Heart left ventricle (tissue), 16 donors: ENCODE measurements at regions not wholly inside any gene's neighbourhood (a gene's known extent, or its start where the extent isn't known, plus 50 kb on each side); places are given as distances from the start of the nearest gene placed in this dataset.

ENCODE experiments used
- ATAC-seq, 4 donors: fragments of 200-7000 bp; cut with Tn5 transposase; one replicate each; pipeline ENCODE4 v1.9.1; 2020 to 2022; ENCODE audit warnings: moderate library complexity in 4 of 4, mild to moderate bottlenecking in 3 of 4, moderate number of reproducible peaks in 1 of 4
- DNase-seq, 5 donors: peaks; one replicate each; pipeline ENCODE4 v3.0.0-alpha.2; 2020
- H3K27ac ChIP-seq, 12 donors: fragments of 200-600 bp; sonication (generic) in 4 of 12; one replicate each; pipeline versions ENCODE4 v1.5.0 to v1.8.0; 2016 to 2022; ENCODE audit warnings: mild to moderate bottlenecking in 2 of 12
- H3K27me3 ChIP-seq, 9 donors: fragments of 200-600 bp; sonication (generic) in 2 of 9; one replicate each; pipeline versions ENCODE4 v1.5.1 to v1.8.0; 2016 to 2022; ENCODE audit warnings: mild to moderate bottlenecking in 3 of 9
- H3K36me3 ChIP-seq, 9 donors: fragments of 200-600 bp; sonication (generic) in 2 of 9; one replicate each; pipeline versions ENCODE4 v1.5.0 to v1.8.0; 2018 to 2022; ENCODE audit warnings: mild to moderate bottlenecking in 2 of 9
- H3K4me1 ChIP-seq, 12 donors: fragments of 200-600 bp; sonication (generic) in 4 of 12; one replicate each; pipeline versions ENCODE4 v1.5.0 to v1.8.0; 2016 to 2022; ENCODE audit warnings: mild to moderate bottlenecking in 3 of 12
- H3K4me3 ChIP-seq, 12 donors: fragments of 200-600 bp; sonication (generic) in 4 of 12; one replicate each; pipeline versions ENCODE4 v1.5.0 to v1.8.0; 2017 to 2022; ENCODE audit warnings: mild to moderate bottlenecking in 9 of 12, moderate library complexity in 4 of 12
- H3K9me3 ChIP-seq, 12 donors: fragments of 200-600 bp; sonication (generic) in 4 of 12; one replicate each; pipeline versions ENCODE4 v1.5.0 to v1.8.0; 2016 to 2022; ENCODE audit warnings: mild to moderate bottlenecking in 1 of 12
- CTCF ChIP-seq, 12 donors: fragments of 200-600 bp; sonication (generic) in 4 of 12; IDR thresholded peaks; one replicate each; pipeline versions ENCODE4 v1.5.0 to v1.8.0; 2018 to 2022; ENCODE audit warnings: antibody characterized with exemption in 12 of 12, mild to moderate bottlenecking in 5 of 12
- POLR2A ChIP-seq, 2 donors: fragments of 450-650 bp; IDR thresholded peaks; one replicate each; pipeline ENCODE4 v1.6.1; 2017; ENCODE audit warnings: antibody characterized with exemption in 2 of 2, mild to moderate bottlenecking in 2 of 2, moderate library complexity in 2 of 2
- WGBS, 4 donors: extraction: QIAGEN DNeasy Blood & Tissue Kit in 2 of 4; methylation state at CpG; one replicate each; pipeline versions ENCODE4 v1.1.5 to v1.1.7; 2013 to 2018; 5-methylcytosine and 5-hydroxymethylcytosine counted together
- intact Hi-C, 10 donors: fragments of 100-400 bp; cut with DNase I; formaldehyde crosslinking; loops; one replicate each; pipeline versions ENCODE4 v1.11.1 to v1.14.2; 2022
- donor health status: ischemic (EF 13 %, LVEDD 7.1; RV severe dilation, severe dysfunction).
- donor health status: healthy with polysubstance abuse.
- donor health status: DM: no; HTN: yes; CAD: no.
- donor health status: DM: no; HTN: no; CAD: no.
- donor health status: ischemic (EF 25% LVEDD 6.9; RV normal size, moderate dysfunction).
- donor health status: ischemic (EF 25% LVEDD 5.7; RV mildly dilated, moderate dysfunction).
- donor health status: healthy.
- donor health status: DM: yes; HTN: yes; CAD: no.
- donor health status: ischemic (EF 35%, LVEDD 5.7; RV mildly dilated, moderate dysfunction).
- donor health status: nonischemic (EF 11% LVEDD 7.7; RV severe dilation, severe dysfunction).
- donor health status: DM: yes; HTN: yes; CAD: no.
- donor health status: PGD.
- donor health status: ischemic (EF 29% LVEDD 5.4; RV normal size, mild dysfunction).
- donor health status: nonischemic (EF 23%, LVEDD 6.1; RV moderate dilation, normal function).

- TF ChIP-seq CTCF (IDR thresholded peaks at IDR 0.05): peak in 3 of 12 donors; percentile 9 to 25 (median 13)
- no peak for TF ChIP-seq POLR2A (IDR thresholded peaks at IDR 0.05)
- peaks cover 0 to 26% (median 9%) of the 10 kb centered on the region in 12 donors for H3K4me1 ChIP-seq
- no peaks in the 10 kb centered on the region for H3K27me3 ChIP-seq
- no peak overlapping the region for H3K27ac ChIP-seq
- 64 to 74% (median 69%) methylated on average over 5 of the region's 5 CpGs for WGBS, 4 donors
- no peak overlapping the region for H3K4me3 ChIP-seq
- H3K9me3 ChIP-seq: no peaks in the 10 kb centered on the region
- DNase-seq: no peak
- no peak for ATAC-seq
- intact Hi-C loops: loop anchor here in 4 of 10 donors (10.0 kb wide), 3 partner anchors 119 to 409 kb away; partner anchors contain the start of gene CHST11 (in 1 of the 4)
- peaks cover 0 to 4% (median 0%) of the 10 kb centered on the region in 9 donors for H3K36me3 ChIP-seq
Observed at GRCh38 chr12:104863296-104863948, 94.7 kb downstream of the SLC41A2 start.

- no peaks in the 10 kb centered on the region for H3K9me3 ChIP-seq
- ATAC-seq (peak in 3 of 4 donors; percentile 58 to 73 (median 61)), DNase-seq (no peak)
- no peak for TF ChIP-seq POLR2A (IDR thresholded peaks at IDR 0.05)
- no peak for TF ChIP-seq CTCF (IDR thresholded peaks at IDR 0.05)
- intact Hi-C loops: loop anchor here in 2 of 10 donors (5.0 to 10.0 kb wide), 2 partner anchors 184 to 187 kb away; no protein-coding TSS in a partner anchor
- H3K4me1 ChIP-seq: peaks cover 0 to 21% (median 5%) of the 10 kb centered on the region in 12 donors
- no peaks in the 10 kb centered on the region for H3K27me3 ChIP-seq
- peaks cover 0 to 4% (median 0%) of the 10 kb centered on the region in 9 donors for H3K36me3 ChIP-seq
- H3K4me3 ChIP-seq: no peak overlapping the region
- WGBS, 4 donors: 74 to 86% (median 76%) methylated on average over 4 of the region's 4 CpGs
- H3K27ac ChIP-seq: peak overlapping the region in 10 of 12 donors; percentile 6 to 66 (median 35)
Observed at GRCh38 chr12:104858611-104859543, 99.2 kb downstream of the SLC41A2 start.

- DNase-seq (no peak), ATAC-seq (peak; percentile 76 to 87 (median 82))
- intact Hi-C loops: loop anchor here in 2 of 10 donors (5.0 to 10.0 kb wide), 2 partner anchors 182 to 184 kb away; no protein-coding TSS in a partner anchor
- 30 to 36% (median 33%) methylated on average over 3 of the region's 3 CpGs for WGBS, 4 donors
- Histone ChIP-seq H3K27ac (peak overlapping the region; percentile 2 to 71 (median 40)), H3K27me3 (no peaks in the 10 kb centered on the region), H3K4me3 (no peak overlapping the region), H3K4me1 (peaks cover 0 to 21% (median 3%) of the 10 kb centered on the region in 12 donors), H3K9me3 (no peaks in the 10 kb centered on the region), H3K36me3 (peaks cover 0 to 4% (median 0%) of the 10 kb centered on the region in 9 donors)
- no peak for TF ChIP-seq POLR2A (IDR thresholded peaks at IDR 0.05)
- no peak for TF ChIP-seq CTCF (IDR thresholded peaks at IDR 0.05)
Observed at GRCh38 chr12:104856531-104856930, 101.6 kb downstream of the SLC41A2 start.
